ENCODE measurements at regions not wholly inside any gene's neighbourhood (a gene's known extent, or its start where the extent isn't known, plus 50 kb on each side); places are given as distances from the start of the nearest gene placed in this dataset.

DNA sequence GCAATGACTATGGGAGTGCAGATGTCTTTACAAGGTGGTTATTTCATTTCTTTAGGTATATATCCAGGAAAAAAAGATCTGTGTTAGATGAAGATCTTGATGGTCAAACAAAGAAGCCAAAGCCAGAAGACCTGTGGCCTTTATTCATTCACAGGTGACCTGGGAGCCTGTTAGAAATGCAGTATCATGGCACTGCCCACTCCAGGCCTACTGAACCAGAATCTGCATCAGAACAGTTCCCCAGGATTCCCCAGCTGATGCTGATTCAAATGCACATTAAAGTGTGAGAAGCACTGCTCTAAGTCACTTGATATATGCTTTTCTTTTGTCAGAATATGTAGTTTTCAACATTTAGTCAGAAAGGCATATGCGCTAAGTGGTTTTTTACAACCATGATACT lies 251.1 kb downstream of the IPMK start:
- no peak overlapping the region for H3K4me3 ChIP-seq (ENCODE audit: low read depth, low read length)

DNA sequence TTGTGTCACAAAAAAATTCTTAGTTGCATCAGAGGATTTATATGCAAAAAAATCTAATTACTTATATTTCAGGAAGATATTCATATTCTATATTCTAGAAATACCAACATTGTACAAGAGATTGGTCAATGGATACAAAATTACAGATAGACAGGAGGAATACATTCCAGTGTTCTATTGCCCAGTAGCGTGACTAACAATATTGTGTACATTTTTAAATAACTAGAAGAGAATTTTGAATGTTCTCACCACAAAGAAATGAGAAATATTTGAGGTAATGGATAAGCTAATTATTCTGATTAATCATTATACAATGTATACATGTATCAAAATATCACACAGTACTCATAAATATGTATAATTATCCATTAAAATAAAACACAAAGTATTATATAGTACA lies 253.3 kb downstream of the IPMK start:
- no peak overlapping the region for H3K4me3 ChIP-seq (ENCODE audit: low read depth, low read length)
- TF ChIP-seq, protein P1, sequence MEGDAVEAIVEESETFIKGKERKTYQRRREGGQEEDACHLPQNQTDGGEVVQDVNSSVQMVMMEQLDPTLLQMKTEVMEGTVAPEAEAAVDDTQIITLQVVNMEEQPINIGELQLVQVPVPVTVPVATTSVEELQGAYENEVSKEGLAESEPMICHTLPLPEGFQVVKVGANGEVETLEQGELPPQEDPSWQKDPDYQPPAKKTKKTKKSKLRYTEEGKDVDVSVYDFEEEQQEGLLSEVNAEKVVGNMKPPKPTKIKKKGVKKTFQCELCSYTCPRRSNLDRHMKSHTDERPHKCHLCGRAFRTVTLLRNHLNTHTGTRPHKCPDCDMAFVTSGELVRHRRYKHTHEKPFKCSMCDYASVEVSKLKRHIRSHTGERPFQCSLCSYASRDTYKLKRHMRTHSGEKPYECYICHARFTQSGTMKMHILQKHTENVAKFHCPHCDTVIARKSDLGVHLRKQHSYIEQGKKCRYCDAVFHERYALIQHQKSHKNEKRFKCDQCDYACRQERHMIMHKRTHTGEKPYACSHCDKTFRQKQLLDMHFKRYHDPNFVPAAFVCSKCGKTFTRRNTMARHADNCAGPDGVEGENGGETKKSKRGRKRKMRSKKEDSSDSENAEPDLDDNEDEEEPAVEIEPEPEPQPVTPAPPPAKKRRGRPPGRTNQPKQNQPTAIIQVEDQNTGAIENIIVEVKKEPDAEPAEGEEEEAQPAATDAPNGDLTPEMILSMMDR (IDR thresholded peaks at IDR 0.05; ENCODE audit: low read depth, low read length) = no peak

More for the DNA sequence above, 251.1 kb downstream of the IPMK start:
- TF ChIP-seq, protein P1 (IDR thresholded peaks at IDR 0.05; ENCODE audit: low read depth, low read length) = no peak

DNA sequence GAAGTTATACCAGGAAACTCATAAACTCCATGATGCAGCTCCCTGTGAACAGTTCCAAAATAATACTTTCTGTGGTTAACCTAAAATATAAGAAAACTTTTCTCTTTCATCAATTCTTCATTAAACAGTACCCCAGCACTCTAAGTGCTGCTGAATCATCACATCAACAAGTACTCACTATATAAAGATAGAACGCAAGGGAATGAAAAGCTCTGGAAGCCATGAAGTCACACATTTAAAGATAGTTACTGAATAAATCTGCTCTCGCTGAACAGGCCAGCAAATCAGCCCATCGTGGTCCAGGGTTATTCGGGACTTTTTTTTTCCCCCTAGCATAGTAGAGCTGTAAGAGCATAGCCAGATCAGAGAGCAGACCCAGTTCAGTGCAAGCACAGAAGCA lies 254.3 kb downstream of the IPMK start:
- TF ChIP-seq, protein P1 (IDR thresholded peaks at IDR 0.05; ENCODE audit: low read depth, low read length) = no peak
- H3K4me3 ChIP-seq (ENCODE audit: low read depth, low read length) = no peak overlapping the region

DNA sequence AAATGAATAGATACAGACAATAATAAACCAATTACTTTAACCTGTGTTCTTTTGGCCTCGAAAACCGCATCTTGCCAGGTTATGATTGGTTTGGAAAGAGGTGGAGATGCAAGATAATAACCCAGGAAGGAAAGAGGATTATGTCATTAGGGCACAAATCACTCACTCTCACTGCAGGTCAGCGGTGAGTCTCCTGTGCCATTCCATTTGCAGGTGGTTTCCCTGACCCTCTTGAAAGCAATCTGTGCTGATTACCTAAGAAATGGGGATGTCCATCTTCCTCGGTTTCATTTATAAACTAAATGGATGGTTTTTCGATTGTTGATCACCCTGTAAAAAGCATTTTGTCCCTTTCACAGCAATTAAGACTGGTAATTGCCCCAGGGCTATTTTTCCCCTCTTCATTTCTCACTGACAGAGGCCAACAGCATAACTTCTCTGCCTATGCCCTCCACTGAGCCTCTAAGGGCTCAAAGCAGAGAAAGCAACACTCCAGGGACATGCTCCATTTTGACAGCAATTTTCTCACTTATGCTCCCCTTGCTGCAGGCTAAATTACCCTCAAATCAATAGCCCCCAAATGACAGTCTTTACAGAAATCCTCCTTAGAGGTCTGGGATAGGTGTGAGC lies 257.5 kb downstream of the IPMK start:
- TF ChIP-seq, protein P1 (IDR thresholded peaks at IDR 0.05; ENCODE audit: low read depth, low read length) = no peak
- H3K4me3 ChIP-seq (ENCODE audit: low read depth, low read length) = no peak overlapping the region

DNA sequence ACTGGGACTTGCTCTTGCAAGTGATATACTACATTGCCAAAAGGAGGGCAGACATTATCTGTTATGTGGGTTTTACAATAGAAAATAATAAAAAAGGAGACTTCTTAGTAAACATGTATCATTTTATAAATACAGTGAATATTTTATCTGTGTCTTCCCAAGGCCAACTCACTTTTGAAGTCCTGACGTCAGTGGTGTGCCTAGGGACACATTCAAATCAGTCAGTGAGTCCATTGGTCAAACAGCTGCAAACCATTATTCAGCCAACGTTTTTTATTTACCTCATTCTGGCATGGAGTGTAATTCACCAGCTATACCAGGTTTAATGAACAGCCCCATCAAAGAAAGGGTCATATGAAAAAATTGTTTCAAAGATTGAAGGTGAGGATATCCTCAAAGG lies 263.7 kb downstream of the IPMK start:
- TF ChIP-seq, protein P1 (IDR thresholded peaks at IDR 0.05; ENCODE audit: low read depth, low read length) = no peak
- H3K4me3 ChIP-seq (ENCODE audit: low read depth, low read length) = no peak overlapping the region

DNA sequence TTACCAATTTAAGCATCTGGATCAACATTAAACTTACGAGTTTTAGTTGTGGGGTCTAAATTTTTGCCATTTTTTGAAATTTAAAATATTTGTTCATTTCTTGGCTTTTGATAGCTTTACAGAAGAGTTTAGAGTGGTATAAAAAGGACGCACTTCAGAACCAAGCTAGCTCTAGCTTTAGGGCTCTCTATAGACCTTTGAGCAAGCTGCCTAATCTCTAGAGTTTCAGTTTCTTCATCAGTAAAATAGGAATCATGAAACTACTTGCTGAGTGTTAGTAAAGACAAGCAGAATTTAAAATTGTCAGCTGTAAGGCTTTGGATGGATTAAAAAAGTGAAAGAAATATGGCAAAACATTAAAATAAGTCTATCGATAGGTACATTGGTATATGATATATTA lies 266.5 kb downstream of the IPMK start:
- TF ChIP-seq, protein P1 (IDR thresholded peaks at IDR 0.05; ENCODE audit: low read depth, low read length) = no peak

DNA sequence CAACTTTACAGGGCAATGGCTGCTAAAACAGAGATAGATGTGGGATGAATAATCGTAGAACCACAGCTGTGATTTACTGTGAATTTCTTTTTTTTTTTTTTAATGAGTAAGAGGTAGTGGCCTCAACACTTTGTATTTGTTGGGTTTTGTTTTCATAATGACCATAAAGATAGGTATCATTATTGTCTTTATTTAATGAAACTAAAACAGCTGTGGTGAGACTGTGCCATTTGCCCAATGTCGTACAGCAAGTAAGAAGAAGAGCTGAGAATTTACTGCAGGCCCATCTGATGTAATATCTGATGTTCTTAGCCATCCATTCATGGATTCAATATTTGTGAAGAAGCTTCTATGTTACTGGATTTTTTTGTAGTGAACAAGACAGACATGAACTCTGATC lies 271.2 kb downstream of the IPMK start:
- H3K4me3 ChIP-seq (ENCODE audit: low read depth, low read length) = no peak overlapping the region
- TF ChIP-seq, protein P1 (IDR thresholded peaks at IDR 0.05; ENCODE audit: low read depth, low read length) = no peak

More for the DNA sequence above, 266.5 kb downstream of the IPMK start:
- no peak overlapping the region for H3K4me3 ChIP-seq (ENCODE audit: low read depth, low read length)
